SU-DHL-6 (cell line): ENCODE measurements at regions not wholly inside any gene's neighbourhood (a gene's known extent, or its start where the extent isn't known, plus 50 kb on each side); places are given as distances from the start of the nearest gene placed in this dataset.

ENCODE experiments used
- H2AFZ ChIP-seq: fragments of 200-600 bp; sonication (generic); 2 replicates; pipeline ENCODE4 v1.6.1; 2014; ENCODE audit warnings: low read depth, mild to moderate bottlenecking, moderate library complexity, mixed read lengths, antibody characterized with exemption, low read length; ENCODE audit not compliant: severe bottlenecking
- H3F3A ChIP-seq: fragments of 200-600 bp; shearing (Covaris generic); 2 replicates; pipeline ENCODE4 v1.6.0; 2016; ENCODE audit warnings: antibody characterized with exemption, mild to moderate bottlenecking; ENCODE audit not compliant: insufficient read depth
- H3K27ac ChIP-seq: fragments of 200-600 bp; sonication (generic); 2 replicates; pipeline ENCODE4 v1.5.1; 2016; ENCODE audit warnings: low read depth, mild to moderate bottlenecking, low read length, moderate library complexity, mixed read lengths
- H3K27me3 ChIP-seq: fragments of 200-600 bp; sonication (generic), shearing (Covaris generic); 2 replicates; pipeline ENCODE4 v1.6.0; 2014; ENCODE audit warnings: mild to moderate bottlenecking, low read length
- H3K36me3 ChIP-seq: fragments of 200-600 bp; sonication (generic); 2 replicates; pipeline ENCODE4 v1.6.1; 2014; ENCODE audit warnings: mild to moderate bottlenecking, low read length, mixed read lengths
- H3K4me2 ChIP-seq: fragments of 300-600, 200-600 bp; shearing (Covaris generic), sonication (generic); 2 replicates; pipeline ENCODE4 v1.6.0; 2014; ENCODE audit warnings: low read length, low read depth, mild to moderate bottlenecking; ENCODE audit not compliant: poor library complexity, severe bottlenecking
- H3K4me3 ChIP-seq: fragments of 200-600 bp; sonication (generic); 2 replicates; pipeline ENCODE4 v1.5.1; 2014; ENCODE audit warnings: antibody characterized with exemption, low read length, mild to moderate bottlenecking, mixed read lengths; ENCODE audit not compliant: insufficient read depth, poor library complexity, severe bottlenecking
- H3K79me2 ChIP-seq: fragments of 200-600 bp; sonication (generic); 2 replicates; pipeline ENCODE4 v1.6.1; 2014; ENCODE audit warnings: mild to moderate bottlenecking, low read length, moderate library complexity; ENCODE audit not compliant: insufficient read depth
- H3K9ac ChIP-seq: fragments of 200-600 bp; sonication (generic); 2 replicates; pipeline ENCODE4 v1.7.0; 2014; ENCODE audit warnings: mild to moderate bottlenecking, low read length
- H3K9me2 ChIP-seq: fragments of 200-600 bp; sonication (generic); replicated peaks from 2 replicates; pipeline ENCODE4 v1.6.1; 2014; ENCODE audit warnings: low read length; ENCODE audit not compliant: insufficient read depth
- H3K9me3 ChIP-seq: fragments of 200-600 bp; sonication (generic); 2 replicates; pipeline ENCODE4 v1.6.1; 2014; ENCODE audit warnings: low read length, mixed read lengths; ENCODE audit not compliant: insufficient read depth
- H4K20me1 ChIP-seq: fragments of 200-600 bp; sonication (generic); 2 replicates; pipeline ENCODE4 v1.6.1; 2014; ENCODE audit warnings: low read depth, mild to moderate bottlenecking, antibody characterized with exemption, low read length, moderate library complexity, mixed read lengths
- EZH2phosphoT487 ChIP-seq: fragments of 200-600 bp; sonication (generic), shearing (Covaris generic); conservative IDR thresholded peaks from 2 replicates; pipeline ENCODE4 v1.6.1; 2018; ENCODE audit warnings: mild to moderate bottlenecking, antibody characterized with exemption, low read length, moderate library complexity, mixed read lengths
- TF ChIP-seq, protein P1 (sequence below): fragments of 200-600 bp; sonication (generic); IDR thresholded peaks from one replicate; pipeline ENCODE4 v1.5.1; 2017; ENCODE audit warnings: antibody characterized with exemption, mild to moderate bottlenecking, low read length, moderate library complexity; ENCODE audit not compliant: insufficient read depth, poor library complexity, severe bottlenecking

GRCh38 chr1:195328681-195329080, 1279.6 kb downstream of the KCNT2 start:
- Histone ChIP-seq H3K4me3 (no peak overlapping the region), H3F3A (no peaks in the 10 kb centered on the region), H3K4me2 (no peak overlapping the region), H3K9me3 (no peaks in the 10 kb centered on the region), H4K20me1 (no peaks in the 10 kb centered on the region), H3K9me2 (no peaks in the 10 kb centered on the region), H3K79me2 (no peaks in the 10 kb centered on the region), H3K27ac (no peak overlapping the region), H3K27me3 (no peaks in the 10 kb centered on the region), H3K9ac (no peak overlapping the region), H3K36me3 (no peaks in the 10 kb centered on the region), H2AFZ (no peak overlapping the region)
- TF ChIP-seq EZH2phosphoT487, result no peak
- TF ChIP-seq, protein P1, sequence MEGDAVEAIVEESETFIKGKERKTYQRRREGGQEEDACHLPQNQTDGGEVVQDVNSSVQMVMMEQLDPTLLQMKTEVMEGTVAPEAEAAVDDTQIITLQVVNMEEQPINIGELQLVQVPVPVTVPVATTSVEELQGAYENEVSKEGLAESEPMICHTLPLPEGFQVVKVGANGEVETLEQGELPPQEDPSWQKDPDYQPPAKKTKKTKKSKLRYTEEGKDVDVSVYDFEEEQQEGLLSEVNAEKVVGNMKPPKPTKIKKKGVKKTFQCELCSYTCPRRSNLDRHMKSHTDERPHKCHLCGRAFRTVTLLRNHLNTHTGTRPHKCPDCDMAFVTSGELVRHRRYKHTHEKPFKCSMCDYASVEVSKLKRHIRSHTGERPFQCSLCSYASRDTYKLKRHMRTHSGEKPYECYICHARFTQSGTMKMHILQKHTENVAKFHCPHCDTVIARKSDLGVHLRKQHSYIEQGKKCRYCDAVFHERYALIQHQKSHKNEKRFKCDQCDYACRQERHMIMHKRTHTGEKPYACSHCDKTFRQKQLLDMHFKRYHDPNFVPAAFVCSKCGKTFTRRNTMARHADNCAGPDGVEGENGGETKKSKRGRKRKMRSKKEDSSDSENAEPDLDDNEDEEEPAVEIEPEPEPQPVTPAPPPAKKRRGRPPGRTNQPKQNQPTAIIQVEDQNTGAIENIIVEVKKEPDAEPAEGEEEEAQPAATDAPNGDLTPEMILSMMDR, result no peak

GRCh38 chr1:195328102-195328501, 1280.1 kb downstream of the KCNT2 start:
- no peak overlapping the region for H3K27ac ChIP-seq

DNA sequence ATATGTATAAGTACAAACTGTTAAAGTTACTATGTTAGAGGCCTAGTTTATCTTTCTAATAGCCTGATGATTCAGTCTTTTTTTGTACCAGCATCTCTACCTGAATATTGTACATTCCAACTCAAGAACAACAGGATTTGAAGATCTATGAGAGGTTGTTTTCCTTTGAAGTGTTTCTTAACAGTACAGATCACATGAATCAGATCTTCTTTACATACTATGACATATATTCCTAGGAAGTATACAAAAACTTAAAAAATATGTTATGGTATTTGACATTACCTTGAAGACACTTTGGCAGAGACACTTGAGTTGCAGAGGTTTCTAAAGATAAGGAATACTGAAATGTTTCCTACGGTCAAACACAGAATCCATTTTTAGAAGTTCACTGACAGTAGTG, 1280.9 kb downstream of the KCNT2 start:
- no peak overlapping the region for H3K4me3 ChIP-seq
- H3K9ac ChIP-seq, result no peak overlapping the region
- H3K9me3 ChIP-seq, result no peaks in the 10 kb centered on the region
- H3K4me2 ChIP-seq, result no peak overlapping the region
- H3K9me2 ChIP-seq, result no peaks in the 10 kb centered on the region
- no peak overlapping the region for H2AFZ ChIP-seq
- H3K79me2 ChIP-seq, result no peaks in the 10 kb centered on the region
- H3K27ac ChIP-seq, result no peak overlapping the region
- H3K27me3 ChIP-seq, result no peaks in the 10 kb centered on the region
- no peak for TF ChIP-seq EZH2phosphoT487
- TF ChIP-seq, protein P1, result no peak
- H3K36me3 ChIP-seq, result no peaks in the 10 kb centered on the region
- no peaks in the 10 kb centered on the region for H3F3A ChIP-seq
- H4K20me1 ChIP-seq, result no peaks in the 10 kb centered on the region

More at GRCh38 chr1:195328102-195328501, 1280.1 kb downstream of the KCNT2 start:
- H4K20me1 ChIP-seq, result no peaks in the 10 kb centered on the region
- H3K36me3 ChIP-seq, result no peaks in the 10 kb centered on the region
- H3K79me2 ChIP-seq, result no peaks in the 10 kb centered on the region
- H3K9ac ChIP-seq, result no peak overlapping the region
- H3K9me2 ChIP-seq, result no peaks in the 10 kb centered on the region
- H2AFZ ChIP-seq, result peak overlapping the region; percentile 45
- H3K27me3 ChIP-seq, result no peaks in the 10 kb centered on the region
- H3K4me3 ChIP-seq, result no peak overlapping the region
- TF ChIP-seq, protein P1, result no peak
- no peak for TF ChIP-seq EZH2phosphoT487
- H3K9me3 ChIP-seq, result no peaks in the 10 kb centered on the region
- H3K4me2 ChIP-seq, result no peak overlapping the region
- no peaks in the 10 kb centered on the region for H3F3A ChIP-seq
